Endothelial cell of umbilical vein (primary cell): ENCODE measurements at regions not wholly inside any gene's neighbourhood (a gene's known extent, or its start where the extent isn't known, plus 50 kb on each side); places are given as distances from the start of the nearest gene placed in this dataset.

Experiments
- CTCF ChIP-seq, 2 donors: IDR thresholded peaks; 1 replicate in 1 of 2; 2 replicates in 1 of 2; pipeline ENCODE4 v1.5.1; 2011; ENCODE audit warnings: low read length in 2 of 2, mild to moderate bottlenecking in 2 of 2, moderate library complexity in 2 of 2, control low read depth in 1 of 2, inconsistent platforms in 1 of 2, low read depth in 1 of 2; ENCODE audit not compliant: insufficient read depth in 1 of 2; ENCODE audit errors: extremely low read depth in 1 of 2
- EZH2 ChIP-seq: IDR thresholded peaks from 2 replicates; pipeline ENCODE4 v1.6.1; 2012; ENCODE audit warnings: borderline replicate concordance, low read depth, mild to moderate bottlenecking, moderate library complexity, low read length, inconsistent platforms; ENCODE audit not compliant: severe bottlenecking
- FOS ChIP-seq: IDR thresholded peaks from 2 replicates; pipeline ENCODE4 v1.6.1; 2011; ENCODE audit warnings: mild to moderate bottlenecking, low read length, moderate library complexity, borderline replicate concordance; ENCODE audit not compliant: insufficient read depth
- JUN ChIP-seq: IDR thresholded peaks from 2 replicates; pipeline ENCODE4 v1.6.1; 2011; ENCODE audit warnings: borderline replicate concordance, low read depth; ENCODE audit not compliant: insufficient read length, insufficient read depth
- MYC ChIP-seq: IDR thresholded peaks from one replicate; pipeline ENCODE4 v1.6.1; 2011; ENCODE audit warnings: mild to moderate bottlenecking, low read depth, low read length
- POLR2A ChIP-seq: IDR thresholded peaks from 2 replicates; pipeline ENCODE4 v1.6.1; 2012; ENCODE audit warnings: low read depth, mild to moderate bottlenecking, control low read depth, low read length
- POLR2AphosphoS5 ChIP-seq: IDR thresholded peaks from 2 replicates; pipeline ENCODE4 v1.6.1; 2012; ENCODE audit warnings: low read depth, mild to moderate bottlenecking, control low read depth, low read length, moderate library complexity; ENCODE audit not compliant: insufficient read depth
- TF ChIP-seq, protein P1 (sequence below): IDR thresholded peaks from 2 replicates; pipeline ENCODE4 v1.6.1; 2011; ENCODE audit not compliant: insufficient read depth, insufficient read length

DNA sequence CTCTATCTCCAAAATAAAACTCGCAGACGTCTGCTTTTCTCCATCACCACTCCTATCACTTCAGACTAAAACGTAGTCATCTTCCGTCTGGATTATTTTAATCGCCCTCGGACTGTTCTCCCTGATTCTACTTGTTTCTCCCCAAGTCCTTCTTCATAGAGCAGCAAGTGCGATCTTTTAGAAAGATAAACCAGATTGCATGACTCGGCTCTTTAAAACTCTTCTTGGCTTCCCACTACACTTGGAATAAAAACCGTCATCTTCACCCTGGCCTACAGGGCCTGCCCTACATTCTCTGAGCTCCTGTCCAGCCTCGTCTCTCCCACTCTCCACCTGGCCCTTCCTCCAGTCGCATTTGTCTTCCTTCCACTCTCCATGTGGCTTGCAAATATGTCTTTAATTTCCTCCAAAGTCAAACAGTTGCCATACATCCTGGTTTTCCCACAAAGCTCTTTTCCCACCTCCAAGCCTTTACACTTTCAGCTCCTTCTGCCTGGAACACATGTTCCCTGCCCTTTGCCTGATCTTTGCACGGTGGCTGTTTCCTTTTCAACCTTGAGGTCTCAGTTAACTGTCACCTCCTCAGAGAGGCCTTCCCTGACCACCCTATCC lies 70.5 kb upstream of the DHX40 start:
- no peak for TF ChIP-seq CTCF (IDR thresholded peaks at IDR 0.05; ENCODE audit: extremely low read depth in 1 of 2, insufficient read depth in 1 of 2, low read depth in 1 of 2, low read length in 2 of 2)
- TF ChIP-seq POLR2A: no peak
- TF ChIP-seq EZH2: no peak
- no peak for TF ChIP-seq JUN
- TF ChIP-seq POLR2AphosphoS5: no peak
- TF ChIP-seq, protein P1, sequence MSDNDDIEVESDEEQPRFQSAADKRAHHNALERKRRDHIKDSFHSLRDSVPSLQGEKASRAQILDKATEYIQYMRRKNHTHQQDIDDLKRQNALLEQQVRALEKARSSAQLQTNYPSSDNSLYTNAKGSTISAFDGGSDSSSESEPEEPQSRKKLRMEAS: no peak
- no peak for TF ChIP-seq FOS
- TF ChIP-seq MYC: no peak
